ENCODE measurements at regions not wholly inside any gene's neighbourhood (a gene's known extent, or its start where the extent isn't known, plus 50 kb on each side); places are given as distances from the start of the nearest gene placed in this dataset.
"Not testable (repeated sequence)": the region's sequence is repeated elsewhere in the genome, so short reads cannot be mapped to it uniquely, and the experiment has no call there.

- not testable (repeated sequence) for DNase-seq (ENCODE audit: low read depth in 6 of 9, low spot score in 9 of 9); H3K27ac ChIP-seq (ENCODE audit: low read depth in 1 of 2, low read length in 1 of 2); H3K27me3 ChIP-seq (ENCODE audit: control insufficient read depth in 2 of 2, insufficient read depth in 1 of 2, low read length in 1 of 2); H3K36me3 ChIP-seq (ENCODE audit: control insufficient read depth in 2 of 2, insufficient read depth in 2 of 2, low read length in 1 of 2); H3K4me3 ChIP-seq (ENCODE audit: low read length in 2 of 2)
- H3K9me3 ChIP-seq (ENCODE audit: control insufficient read depth in 2 of 2, insufficient read depth in 1 of 2, low read length in 1 of 2): peaks cover 0 to 12% of the 10 kb centered on the region in 2 donors
- peaks cover 6 to 12% of the 10 kb centered on the region in 2 donors for H3K4me1 ChIP-seq (ENCODE audit: control insufficient read depth in 2 of 2, insufficient read depth in 2 of 2, low read length in 2 of 2)
- 79% methylated on average over 3 of the region's 3 CpGs for WGBS
Measured at GRCh38 chr11:14573539-14574057, 53.4 kb upstream of the PSMA1 start.

DNA sequence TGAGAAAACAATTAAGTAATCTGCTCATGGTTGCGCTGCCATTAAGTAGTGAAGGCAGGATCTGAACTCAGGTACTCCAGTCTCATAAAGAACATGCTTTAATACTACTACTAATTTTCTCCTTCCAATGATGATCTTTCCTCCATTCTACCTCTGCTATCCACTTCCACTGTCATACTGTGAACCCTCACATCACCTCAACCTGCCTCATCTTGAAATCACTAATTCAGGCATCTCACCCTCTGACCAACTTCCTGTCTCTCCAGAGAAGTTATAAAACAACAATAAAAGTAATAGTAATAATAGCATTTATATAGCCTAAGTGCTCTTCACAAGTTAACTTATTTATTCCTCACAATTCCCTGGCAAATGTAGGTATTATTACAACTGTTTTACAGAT is 57.1 kb upstream of the PSMA1 start:
- H3K9me3 ChIP-seq (ENCODE audit: control insufficient read depth in 2 of 2, insufficient read depth in 1 of 2, low read length in 1 of 2): no peaks in the 10 kb centered on the region
- peaks cover 11 to 12% of the 10 kb centered on the region in 2 donors for H3K4me1 ChIP-seq (ENCODE audit: control insufficient read depth in 2 of 2, insufficient read depth in 2 of 2, low read length in 2 of 2)
- no peaks in the 10 kb centered on the region for H3K36me3 ChIP-seq (ENCODE audit: control insufficient read depth in 2 of 2, insufficient read depth in 2 of 2, low read length in 1 of 2)
- no peak for DNase-seq (ENCODE audit: low read depth in 6 of 9, low spot score in 9 of 9)
- no peaks in the 10 kb centered on the region for H3K27me3 ChIP-seq (ENCODE audit: control insufficient read depth in 2 of 2, insufficient read depth in 1 of 2, low read length in 1 of 2)
- H3K27ac ChIP-seq (ENCODE audit: low read depth in 1 of 2, low read length in 1 of 2): no peak overlapping the region
- H3K4me3 ChIP-seq (ENCODE audit: low read length in 2 of 2): no peak overlapping the region
- WGBS: 100% methylated on average over 1 of the region's 1 CpG

- H3K4me3 ChIP-seq (ENCODE audit: low read length in 2 of 2): no peak overlapping the region
- H3K27ac ChIP-seq (ENCODE audit: low read depth in 1 of 2, low read length in 1 of 2): peak overlapping the region; percentile 82 to 83
- no peak for DNase-seq (ENCODE audit: low read depth in 6 of 9, low spot score in 9 of 9)
- no peaks in the 10 kb centered on the region for H3K9me3 ChIP-seq (ENCODE audit: control insufficient read depth in 2 of 2, insufficient read depth in 1 of 2, low read length in 1 of 2)
- H3K4me1 ChIP-seq (ENCODE audit: control insufficient read depth in 2 of 2, insufficient read depth in 2 of 2, low read length in 2 of 2): peaks cover 11 to 15% of the 10 kb centered on the region in 2 donors
- no peaks in the 10 kb centered on the region for H3K36me3 ChIP-seq (ENCODE audit: control insufficient read depth in 2 of 2, insufficient read depth in 2 of 2, low read length in 1 of 2)
- no peaks in the 10 kb centered on the region for H3K27me3 ChIP-seq (ENCODE audit: control insufficient read depth in 2 of 2, insufficient read depth in 1 of 2, low read length in 1 of 2)
- 94% methylated on average over 4 of the region's 4 CpGs for WGBS
Measured at GRCh38 chr11:14577835-14578529, 57.8 kb upstream of the PSMA1 start.

GRCh38 chr11:14578541-14578956 is 58.4 kb upstream of the PSMA1 start:
- no peak overlapping the region for H3K4me3 ChIP-seq (ENCODE audit: low read length in 2 of 2)
- H3K27ac ChIP-seq (ENCODE audit: low read depth in 1 of 2, low read length in 1 of 2): peak overlapping the region; percentile 83 to 90
- peaks cover 15 to 21% of the 10 kb centered on the region in 2 donors for H3K4me1 ChIP-seq (ENCODE audit: control insufficient read depth in 2 of 2, insufficient read depth in 2 of 2, low read length in 2 of 2)
- H3K36me3 ChIP-seq (ENCODE audit: control insufficient read depth in 2 of 2, insufficient read depth in 2 of 2, low read length in 1 of 2): no peaks in the 10 kb centered on the region
- no peaks in the 10 kb centered on the region for H3K9me3 ChIP-seq (ENCODE audit: control insufficient read depth in 2 of 2, insufficient read depth in 1 of 2, low read length in 1 of 2)
- peak; percentile 29 to 90 (median 69) for DNase-seq (ENCODE audit: low read depth in 6 of 9, low spot score in 9 of 9)
- H3K27me3 ChIP-seq (ENCODE audit: control insufficient read depth in 2 of 2, insufficient read depth in 1 of 2, low read length in 1 of 2): no peaks in the 10 kb centered on the region
- 9% methylated on average over 3 of the region's 3 CpGs for WGBS

DNA sequence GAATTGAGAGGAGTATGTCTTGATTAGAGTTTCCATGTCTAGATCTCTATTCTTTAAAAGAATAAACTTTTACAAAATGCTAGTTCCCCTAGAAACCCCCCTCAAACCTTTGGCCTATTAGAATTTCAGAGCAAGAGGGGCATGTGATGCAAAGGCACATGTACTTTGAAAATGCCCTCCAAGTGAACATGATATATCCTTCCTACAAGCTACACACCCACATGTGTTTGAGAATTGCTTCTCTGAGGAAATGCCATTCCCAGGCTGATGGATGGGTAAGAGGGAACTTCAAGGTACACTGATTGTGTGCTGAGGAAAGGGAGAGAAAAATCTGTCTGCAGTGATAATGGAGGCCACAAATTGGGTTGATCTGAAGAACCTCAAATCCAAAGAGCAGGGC is 59.5 kb upstream of the PSMA1 start:
- Histone ChIP-seq H3K36me3 (ENCODE audit: control insufficient read depth in 2 of 2, insufficient read depth in 2 of 2, low read length in 1 of 2) (no peaks in the 10 kb centered on the region), H3K9me3 (ENCODE audit: control insufficient read depth in 2 of 2, insufficient read depth in 1 of 2, low read length in 1 of 2) (peaks cover 0 to 1% of the 10 kb centered on the region in 2 donors), H3K27ac (ENCODE audit: low read depth in 1 of 2, low read length in 1 of 2) (no peak overlapping the region), H3K27me3 (ENCODE audit: control insufficient read depth in 2 of 2, insufficient read depth in 1 of 2, low read length in 1 of 2) (no peaks in the 10 kb centered on the region), H3K4me3 (ENCODE audit: low read length in 2 of 2) (no peak overlapping the region), H3K4me1 (ENCODE audit: control insufficient read depth in 2 of 2, insufficient read depth in 2 of 2, low read length in 2 of 2) (peaks cover 18 to 27% of the 10 kb centered on the region in 2 donors)
- DNase-seq (ENCODE audit: low read depth in 6 of 9, low spot score in 9 of 9): no peak

DNA sequence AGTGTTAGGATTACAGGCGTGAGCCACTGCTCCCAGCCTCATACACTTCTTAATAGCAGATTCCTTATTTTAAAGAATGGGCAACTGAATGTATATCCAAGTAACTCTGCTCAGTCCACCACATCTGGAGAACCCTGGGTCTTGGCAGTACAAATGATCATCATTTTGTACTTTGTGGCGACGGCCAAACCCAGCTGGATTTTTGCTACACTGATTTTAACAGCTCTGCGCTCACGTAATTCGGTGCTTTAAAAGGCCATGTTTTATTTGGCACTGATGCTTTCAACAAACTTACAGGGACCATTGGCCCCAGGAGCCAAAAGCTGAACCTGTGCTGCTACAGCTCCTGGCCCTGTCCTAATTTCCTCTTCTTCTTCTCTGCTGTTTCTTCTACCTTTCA is 60.8 kb upstream of the PDE3B start:
- Histone ChIP-seq H3K9me3 (ENCODE audit: control insufficient read depth in 2 of 2, insufficient read depth in 1 of 2, low read length in 1 of 2) (peaks cover 0 to 2% of the 10 kb centered on the region in 2 donors), H3K27ac (ENCODE audit: low read depth in 1 of 2, low read length in 1 of 2) (no peak overlapping the region), H3K27me3 (ENCODE audit: control insufficient read depth in 2 of 2, insufficient read depth in 1 of 2, low read length in 1 of 2) (no peaks in the 10 kb centered on the region), H3K4me3 (ENCODE audit: low read length in 2 of 2) (no peak overlapping the region), H3K4me1 (ENCODE audit: control insufficient read depth in 2 of 2, insufficient read depth in 2 of 2, low read length in 2 of 2) (peaks cover 18 to 28% of the 10 kb centered on the region in 2 donors), H3K36me3 (ENCODE audit: control insufficient read depth in 2 of 2, insufficient read depth in 2 of 2, low read length in 1 of 2) (no peaks in the 10 kb centered on the region)
- WGBS: 99% methylated on average over 6 of the region's 6 CpGs
- no peak for DNase-seq (ENCODE audit: low read depth in 6 of 9, low spot score in 9 of 9)

DNA sequence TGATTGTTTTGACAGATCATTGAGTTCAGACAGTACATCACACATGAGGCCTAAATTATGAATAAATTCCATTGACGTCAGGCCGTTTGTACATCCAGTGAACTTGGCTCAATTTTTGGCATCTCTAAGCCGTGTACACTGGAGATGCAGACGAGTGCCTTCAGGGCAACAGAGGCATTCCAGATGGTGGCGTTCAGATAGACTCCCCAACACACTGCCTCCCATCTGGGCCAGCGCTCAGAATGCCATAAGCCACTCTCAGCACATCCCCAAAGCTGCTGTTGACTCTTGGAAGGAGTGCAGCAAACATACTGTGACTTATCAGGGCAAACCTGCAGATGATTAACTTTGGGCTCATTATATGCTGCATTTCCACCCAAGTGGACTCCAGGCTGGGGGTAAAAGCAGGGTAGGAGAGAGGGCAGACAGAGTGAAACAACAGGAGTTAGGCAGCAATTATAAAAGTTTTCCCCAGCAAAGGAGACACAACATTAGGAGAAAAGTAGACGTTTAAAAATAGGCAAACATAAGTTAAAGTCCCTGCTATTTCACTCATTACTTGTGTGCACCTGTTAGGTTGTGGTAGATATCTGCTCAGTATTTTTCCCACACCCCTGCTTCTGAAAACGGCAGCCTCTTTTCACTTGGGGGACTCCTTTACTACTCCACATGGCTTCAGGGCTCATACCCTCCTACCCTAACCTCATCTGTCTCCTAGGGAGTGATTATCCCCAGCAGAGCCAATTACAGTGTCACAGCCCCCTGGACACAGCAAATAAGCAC is 60.2 kb upstream of the PDE3B start:
- DNase-seq (ENCODE audit: low read depth in 6 of 9, low spot score in 9 of 9): peak in 1 of 9 donors; percentile 37

DNA sequence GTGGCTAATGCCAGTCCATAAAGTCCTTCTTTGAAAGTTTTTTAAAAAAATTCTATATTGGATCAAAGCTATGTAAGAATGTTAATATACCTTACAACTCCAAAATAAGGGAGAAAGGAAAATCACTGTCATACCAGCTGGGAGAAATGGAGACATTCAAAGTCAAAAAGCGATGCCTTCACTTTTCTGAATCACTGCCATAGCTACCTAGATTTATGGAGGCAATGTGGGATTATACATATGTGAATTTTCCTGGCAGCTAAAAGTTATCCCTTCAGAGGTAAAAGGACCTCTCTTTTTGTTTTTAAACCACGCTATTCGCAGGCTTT is 59.6 kb upstream of the PDE3B start:
- DNase-seq (ENCODE audit: low read depth in 6 of 9, low spot score in 9 of 9): no peak
- H3K4me1 ChIP-seq (ENCODE audit: control insufficient read depth in 2 of 2, insufficient read depth in 2 of 2, low read length in 2 of 2): peaks cover 10 to 18% of the 10 kb centered on the region in 2 donors
- no peaks in the 10 kb centered on the region for H3K27me3 ChIP-seq (ENCODE audit: control insufficient read depth in 2 of 2, insufficient read depth in 1 of 2, low read length in 1 of 2)
- over 99% methylated on average over 3 of the region's 3 CpGs for WGBS
- H3K27ac ChIP-seq (ENCODE audit: low read depth in 1 of 2, low read length in 1 of 2): no peak overlapping the region
- H3K36me3 ChIP-seq (ENCODE audit: control insufficient read depth in 2 of 2, insufficient read depth in 2 of 2, low read length in 1 of 2): no peaks in the 10 kb centered on the region
- H3K4me3 ChIP-seq (ENCODE audit: low read length in 2 of 2): no peak overlapping the region
- peaks cover 0 to 2% of the 10 kb centered on the region in 2 donors for H3K9me3 ChIP-seq (ENCODE audit: control insufficient read depth in 2 of 2, insufficient read depth in 1 of 2, low read length in 1 of 2)

More for the DNA sequence above, 60.2 kb upstream of the PDE3B start:
- 60% methylated on average over 8 of the region's 8 CpGs for WGBS
- H3K4me1 ChIP-seq (ENCODE audit: control insufficient read depth in 2 of 2, insufficient read depth in 2 of 2, low read length in 2 of 2): peaks cover 13 to 23% of the 10 kb centered on the region in 2 donors
- H3K27me3 ChIP-seq (ENCODE audit: control insufficient read depth in 2 of 2, insufficient read depth in 1 of 2, low read length in 1 of 2): no peaks in the 10 kb centered on the region
- peak overlapping the region; percentile 13 to 21 for H3K27ac ChIP-seq (ENCODE audit: low read depth in 1 of 2, low read length in 1 of 2)
- H3K36me3 ChIP-seq (ENCODE audit: control insufficient read depth in 2 of 2, insufficient read depth in 2 of 2, low read length in 1 of 2): no peaks in the 10 kb centered on the region
- peaks cover 0 to 2% of the 10 kb centered on the region in 2 donors for H3K9me3 ChIP-seq (ENCODE audit: control insufficient read depth in 2 of 2, insufficient read depth in 1 of 2, low read length in 1 of 2)
- no peak overlapping the region for H3K4me3 ChIP-seq (ENCODE audit: low read length in 2 of 2)

DNA sequence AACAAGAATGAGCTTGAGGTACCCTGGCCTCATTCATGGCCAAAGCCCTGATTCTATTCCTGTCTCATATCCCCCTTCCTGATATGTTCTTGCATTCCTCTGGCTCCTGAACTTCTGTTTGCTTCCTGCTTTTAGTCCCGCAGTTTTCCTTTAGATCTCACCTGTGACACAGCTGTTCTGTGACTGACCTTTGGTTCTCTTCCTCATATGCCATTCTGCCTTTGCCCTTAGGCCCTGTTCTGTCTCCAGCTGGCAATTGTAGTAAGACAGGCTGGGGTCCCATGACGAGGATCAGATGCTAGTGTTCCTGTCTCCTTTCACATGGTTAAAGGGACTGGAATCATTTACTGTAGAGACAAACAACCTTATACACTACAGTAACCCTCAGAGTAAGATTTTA is 59.0 kb upstream of the PDE3B start:
- Histone ChIP-seq H3K36me3 (ENCODE audit: control insufficient read depth in 2 of 2, insufficient read depth in 2 of 2, low read length in 1 of 2) (no peaks in the 10 kb centered on the region), H3K9me3 (ENCODE audit: control insufficient read depth in 2 of 2, insufficient read depth in 1 of 2, low read length in 1 of 2) (peaks cover 0 to 2% of the 10 kb centered on the region in 2 donors), H3K27me3 (ENCODE audit: control insufficient read depth in 2 of 2, insufficient read depth in 1 of 2, low read length in 1 of 2) (no peaks in the 10 kb centered on the region), H3K4me3 (ENCODE audit: low read length in 2 of 2) (no peak overlapping the region), H3K4me1 (ENCODE audit: control insufficient read depth in 2 of 2, insufficient read depth in 2 of 2, low read length in 2 of 2) (peaks cover 7 to 15% of the 10 kb centered on the region in 2 donors), H3K27ac (ENCODE audit: low read depth in 1 of 2, low read length in 1 of 2) (no peak overlapping the region)
- no peak for DNase-seq (ENCODE audit: low read depth in 6 of 9, low spot score in 9 of 9)
- 92% methylated on average over 2 of the region's 2 CpGs for WGBS

Data from thymus (tissue), 11 donors.